ENCODE measurements at regions not wholly inside any gene's neighbourhood (a gene's known extent, or its start where the extent isn't known, plus 50 kb on each side); places are given as distances from the start of the nearest gene placed in this dataset.
"Not testable (repeated sequence)": the region's sequence is repeated elsewhere in the genome, so short reads cannot be mapped to it uniquely, and the experiment has no call there.

GRCh38 chr9:2389404-2389803 is 232.2 kb upstream of the VLDLR start:
- Mint-ChIP-seq H3K36me3 (ENCODE audit: low read depth) (peaks cover 2% of the 10 kb centered on the region), H3K27ac (ENCODE audit: unreplicated experiment) (peak overlapping the region; percentile 46), H3K27me3 (ENCODE audit: low read depth) (no peaks in the 10 kb centered on the region), H3K4me1 (ENCODE audit: low read depth) (peaks cover 25% of the 10 kb centered on the region), H3K4me3 (ENCODE audit: unreplicated experiment) (no peak overlapping the region), H3K9me3 (ENCODE audit: low read depth) (peaks cover 6% of the 10 kb centered on the region)
- no peak for TF ChIP-seq CTCF (IDR thresholded peaks at IDR 0.05)
- no peak for DNase-seq (ENCODE audit: low spot score)

GRCh38 chr9:2390028-2390427 is 231.6 kb upstream of the VLDLR start:
- Mint-ChIP-seq H3K9me3 (ENCODE audit: low read depth) (peaks cover 10% of the 10 kb centered on the region), H3K27me3 (ENCODE audit: low read depth) (no peaks in the 10 kb centered on the region), H3K27ac (ENCODE audit: unreplicated experiment) (peak overlapping the region; percentile 58), H3K4me1 (ENCODE audit: low read depth) (peaks cover 25% of the 10 kb centered on the region), H3K36me3 (ENCODE audit: low read depth) (peaks cover 2% of the 10 kb centered on the region), H3K4me3 (ENCODE audit: unreplicated experiment) (no peak overlapping the region)
- no peak for TF ChIP-seq CTCF (IDR thresholded peaks at IDR 0.05)
- no peak for DNase-seq (ENCODE audit: low spot score)

GRCh38 chr9:2391509-2392132 is 230.0 kb upstream of the VLDLR start:
- not testable (repeated sequence) for H3K4me3 Mint-ChIP-seq (ENCODE audit: unreplicated experiment); DNase-seq (ENCODE audit: low spot score); H3K27ac Mint-ChIP-seq (ENCODE audit: unreplicated experiment); H3K9me3 Mint-ChIP-seq (ENCODE audit: low read depth); H3K27me3 Mint-ChIP-seq (ENCODE audit: low read depth); H3K36me3 Mint-ChIP-seq (ENCODE audit: low read depth)
- peaks cover 25% of the 10 kb centered on the region for H3K4me1 Mint-ChIP-seq (ENCODE audit: low read depth)

GRCh38 chr9:2394087-2394741 is 227.4 kb upstream of the VLDLR start:
- H3K4me3 Mint-ChIP-seq (ENCODE audit: unreplicated experiment); H3K27me3 Mint-ChIP-seq (ENCODE audit: low read depth); DNase-seq (ENCODE audit: low spot score); H3K27ac Mint-ChIP-seq (ENCODE audit: unreplicated experiment); H3K36me3 Mint-ChIP-seq (ENCODE audit: low read depth): not testable (repeated sequence)
- Mint-ChIP-seq H3K9me3 (ENCODE audit: low read depth) (peaks cover 13% of the 10 kb centered on the region), H3K4me1 (ENCODE audit: low read depth) (peaks cover 20% of the 10 kb centered on the region)

GRCh38 chr9:2395814-2396612 is 225.6 kb upstream of the VLDLR start:
- Mint-ChIP-seq H3K4me1 (ENCODE audit: low read depth) (peaks cover 16% of the 10 kb centered on the region), H3K27ac (ENCODE audit: unreplicated experiment) (no peak overlapping the region), H3K9me3 (ENCODE audit: low read depth) (peaks cover 30% of the 10 kb centered on the region), H3K27me3 (ENCODE audit: low read depth) (no peaks in the 10 kb centered on the region), H3K4me3 (ENCODE audit: unreplicated experiment) (no peak overlapping the region), H3K36me3 (ENCODE audit: low read depth) (peaks cover 18% of the 10 kb centered on the region)
- no peak for DNase-seq (ENCODE audit: low spot score)
- TF ChIP-seq CTCF (IDR thresholded peaks at IDR 0.05), result no peak

- Mint-ChIP-seq H3K27ac (ENCODE audit: unreplicated experiment) (no peak overlapping the region), H3K9me3 (ENCODE audit: low read depth) (peaks cover 37% of the 10 kb centered on the region)
Measured at GRCh38 chr9:2396622-2397285, 224.8 kb upstream of the VLDLR start.

GRCh38 chr9:2397875-2398274 is 223.7 kb upstream of the VLDLR start:
- not testable (repeated sequence) for H3K27ac Mint-ChIP-seq (ENCODE audit: unreplicated experiment); H3K4me3 Mint-ChIP-seq (ENCODE audit: unreplicated experiment); H3K27me3 Mint-ChIP-seq (ENCODE audit: low read depth); DNase-seq (ENCODE audit: low spot score)
- Mint-ChIP-seq H3K4me1 (ENCODE audit: low read depth) (peaks cover 30% of the 10 kb centered on the region), H3K36me3 (ENCODE audit: low read depth) (peaks cover 26% of the 10 kb centered on the region), H3K9me3 (ENCODE audit: low read depth) (peaks cover 46% of the 10 kb centered on the region)

More at GRCh38 chr9:2396622-2397285, 224.8 kb upstream of the VLDLR start:
- Mint-ChIP-seq H3K4me1 (ENCODE audit: low read depth) (peaks cover 22% of the 10 kb centered on the region), H3K36me3 (ENCODE audit: low read depth) (peaks cover 23% of the 10 kb centered on the region), H3K4me3 (ENCODE audit: unreplicated experiment) (no peak overlapping the region), H3K27me3 (ENCODE audit: low read depth) (no peaks in the 10 kb centered on the region)
- TF ChIP-seq CTCF (IDR thresholded peaks at IDR 0.05), result no peak
- DNase-seq (ENCODE audit: low spot score), result no peak

Data from chondrocyte (in vitro differentiated cells).